ENCODE measurements at regions not wholly inside any gene's neighbourhood (a gene's known extent, or its start where the extent isn't known, plus 50 kb on each side); places are given as distances from the start of the nearest gene placed in this dataset.

GRCh38 chr14:65257425-65257824 lies 155.1 kb upstream of the FUT8 start:
- DNase-seq (ENCODE audit: low read depth in 1 of 2, low spot score in 1 of 2): no peak
- H3K27me3 ChIP-seq (ENCODE audit: insufficient read depth, poor library complexity, severe bottlenecking): no peaks in the 10 kb centered on the region
- H3K27ac ChIP-seq (replicated peaks): no peak overlapping the region
- H3K4me3 ChIP-seq (replicated peaks; ENCODE audit: insufficient read depth, low read length): no peak overlapping the region
- TF ChIP-seq POLR2AphosphoS5 (IDR thresholded peaks at IDR 0.05; ENCODE audit: low read depth) (no peak), REST (IDR thresholded peaks at IDR 0.05; ENCODE audit: insufficient replicate concordance, low read depth) (no peak), SPI1 (IDR thresholded peaks at IDR 0.05; ENCODE audit: borderline replicate concordance, low read depth) (no peak), GABPA (IDR thresholded peaks at IDR 0.05; ENCODE audit: low read depth) (no peak), CTCF (IDR thresholded peaks at IDR 0.05; ENCODE audit: insufficient read depth, low read length) (no peak)

GRCh38 chr14:65258391-65258790 lies 154.1 kb upstream of the FUT8 start:
- Histone ChIP-seq H3K27me3 (ENCODE audit: insufficient read depth, poor library complexity, severe bottlenecking) (no peaks in the 10 kb centered on the region), H3K27ac (replicated peaks) (no peak overlapping the region), H3K4me3 (replicated peaks; ENCODE audit: insufficient read depth, low read length) (no peak overlapping the region)
- no peak for DNase-seq (ENCODE audit: low read depth in 1 of 2, low spot score in 1 of 2)
- no peak for TF ChIP-seq SPI1 (IDR thresholded peaks at IDR 0.05; ENCODE audit: borderline replicate concordance, low read depth)
- TF ChIP-seq CTCF (IDR thresholded peaks at IDR 0.05; ENCODE audit: insufficient read depth, low read length): no peak
- TF ChIP-seq REST (IDR thresholded peaks at IDR 0.05; ENCODE audit: insufficient replicate concordance, low read depth): no peak
- TF ChIP-seq POLR2AphosphoS5 (IDR thresholded peaks at IDR 0.05; ENCODE audit: low read depth): no peak

GRCh38 chr14:65259000-65259399 lies 153.5 kb upstream of the FUT8 start:
- Histone ChIP-seq H3K27ac (replicated peaks) (no peak overlapping the region), H3K27me3 (ENCODE audit: insufficient read depth, poor library complexity, severe bottlenecking) (no peaks in the 10 kb centered on the region), H3K4me3 (replicated peaks; ENCODE audit: insufficient read depth, low read length) (no peak overlapping the region)
- no peak for DNase-seq (ENCODE audit: low read depth in 1 of 2, low spot score in 1 of 2)
- TF ChIP-seq POLR2AphosphoS5 (IDR thresholded peaks at IDR 0.05; ENCODE audit: low read depth) (no peak), CTCF (IDR thresholded peaks at IDR 0.05; ENCODE audit: insufficient read depth, low read length) (no peak), SPI1 (IDR thresholded peaks at IDR 0.05; ENCODE audit: borderline replicate concordance, low read depth) (no peak), REST (IDR thresholded peaks at IDR 0.05; ENCODE audit: insufficient replicate concordance, low read depth) (no peak), GABPA (IDR thresholded peaks at IDR 0.05; ENCODE audit: low read depth) (no peak)

Data from HL-60 (cell line).